H1 (cell line): ENCODE measurements at regions not wholly inside any gene's neighbourhood (a gene's known extent, or its start where the extent isn't known, plus 50 kb on each side); places are given as distances from the start of the nearest gene placed in this dataset.

ENCODE experiments used
- CTCF ChIA-PET: fragments of 300-600 bp; sonication (Branson Sonifier 250); formaldehyde crosslinking; loops from one replicate; lab custom pipeline; 2021; ENCODE audit not compliant: partially characterized antibody; lab: Charles Lee
- POLR2A ChIA-PET: fragments of 300-600 bp; sonication (Branson Sonifier 250); formaldehyde crosslinking; loops from one replicate; lab custom pipeline; 2021; ENCODE audit warnings: inconsistent platforms; ENCODE audit not compliant: partially characterized antibody; lab: Charles Lee
- DNase-seq, 2 experiments: peaks; one replicate each; pipeline versions ENCODE4 v3.0.0 to v3.0.0-alpha.2; 2010 to 2022; ENCODE audit warnings: low spot score in 2 of 2, low read depth in 1 of 2, mixed read lengths in 1 of 2
- FAIRE-seq: peaks from 2 replicates; lab custom pipeline; 2011; peaks lifted over from hg19 to GRCh38; lab: Jason Lieb, UNC
- H2AFZ ChIP-seq: 2 replicates; pipeline ENCODE4 v1.8.1; 2012; ENCODE audit warnings: low read length, inconsistent platforms
- H2AK5ac ChIP-seq: 2 replicates; pipeline ENCODE4 v1.6.1; 2013; ENCODE audit warnings: low read depth, low read length
- H2BK120ac ChIP-seq: replicated peaks from 2 replicates; pipeline ENCODE3; 2013; ENCODE audit warnings: low read depth, low read length, inconsistent platforms
- H2BK12ac ChIP-seq: 2 replicates; pipeline ENCODE4 v1.6.1; 2013; ENCODE audit warnings: low read depth, low read length
- H2BK15ac ChIP-seq: 2 replicates; pipeline ENCODE4 v1.6.1; 2013; ENCODE audit warnings: low read length
- H2BK20ac ChIP-seq: 2 replicates; pipeline ENCODE4 v1.6.1; 2013; ENCODE audit warnings: low read length
- H2BK5ac ChIP-seq: 2 replicates; pipeline ENCODE4 v1.6.1; 2013; ENCODE audit warnings: low read depth, low read length
- H3K14ac ChIP-seq: 2 replicates; pipeline ENCODE4 v1.6.1; 2013; ENCODE audit warnings: inconsistent platforms; ENCODE audit not compliant: insufficient read length
- H3K18ac ChIP-seq: 2 replicates; pipeline ENCODE4 v1.6.1; 2013; ENCODE audit warnings: low read length; ENCODE audit errors: extremely low read depth
- H3K23ac ChIP-seq: 2 replicates; pipeline ENCODE4 v1.6.1; 2013; ENCODE audit warnings: inconsistent platforms; ENCODE audit not compliant: insufficient read length
- H3K23me2 ChIP-seq: 2 replicates; pipeline ENCODE4 v1.6.1; 2013; ENCODE audit warnings: low read depth, low read length
- H3K27ac ChIP-seq: 2 replicates; pipeline ENCODE4 v1.6.1; 2011; ENCODE audit warnings: low read depth, low read length, inconsistent platforms
- H3K27me3 ChIP-seq, 4 experiments: replicated peaks in 1 of 4; 1 replicate in 1 of 4; 2 replicates in 3 of 4; pipeline versions ENCODE4 v1.6.1 to v1.8.1; 2011 to 2013; ENCODE audit warnings: low read length in 3 of 4, mild to moderate bottlenecking in 3 of 4, inconsistent platforms in 2 of 4, mixed read lengths in 2 of 4, moderate library complexity in 1 of 4; ENCODE audit not compliant: control insufficient read depth in 3 of 4, insufficient read depth in 3 of 4; ENCODE audit errors: extremely low read depth in 1 of 4
- H3K36me3 ChIP-seq, 4 experiments: 2 replicates each; pipeline versions ENCODE4 v1.6.1 to v1.8.1; 2011 to 2013; ENCODE audit warnings: mild to moderate bottlenecking in 4 of 4, low read length in 3 of 4, moderate library complexity in 2 of 4, control low read depth in 1 of 4, inconsistent platforms in 1 of 4; ENCODE audit not compliant: insufficient read depth in 4 of 4, control insufficient read depth in 2 of 4
- H3K4ac ChIP-seq: replicated peaks from 2 replicates; pipeline ENCODE3; 2013; ENCODE audit warnings: low read length, low read depth, mixed read lengths, inconsistent platforms; ENCODE audit not compliant: insufficient read length
- H3K4me1 ChIP-seq, 4 experiments: replicated peaks in 1 of 4; 1 replicate in 1 of 4; 2 replicates in 3 of 4; pipeline versions ENCODE4 v1.6.1 to v1.8.1; 2011 to 2013; ENCODE audit warnings: low read length in 3 of 4, inconsistent platforms in 2 of 4, mixed read lengths in 1 of 4; ENCODE audit not compliant: insufficient read depth in 4 of 4, control insufficient read depth in 3 of 4
- H3K4me2 ChIP-seq, 2 experiments: 2 replicates each; pipeline versions ENCODE4 v1.6.1 to v1.8.1; 2011 to 2013; ENCODE audit warnings: low read depth in 2 of 2, low read length in 2 of 2, control low read depth in 1 of 2, inconsistent platforms in 1 of 2, mild to moderate bottlenecking in 1 of 2; ENCODE audit not compliant: insufficient read depth in 1 of 2
- H3K4me3 ChIP-seq, 4 experiments: fragments of 200-600, 300-600 bp in 1 of 4; sonication (generic), shearing (Covaris generic), sonication (Bioruptor Twin) in 1 of 4; 2 replicates each; pipeline versions ENCODE4 v1.5.1 to v1.8.1; 2011 to 2016; ENCODE audit warnings: low read length in 4 of 4, low read depth in 3 of 4, control low read depth in 2 of 4, inconsistent platforms in 2 of 4, mild to moderate bottlenecking in 2 of 4, mixed read lengths in 1 of 4, moderate library complexity in 1 of 4; ENCODE audit not compliant: insufficient read depth in 2 of 4; ENCODE audit errors: extremely low read depth in 1 of 4
- H3K56ac ChIP-seq: replicated peaks from 2 replicates; pipeline ENCODE3; 2013; ENCODE audit warnings: low read depth, mild to moderate bottlenecking, mixed read lengths, low read length, inconsistent platforms; ENCODE audit not compliant: insufficient read length
- H3K79me1 ChIP-seq: 2 replicates; pipeline ENCODE4 v1.6.1; 2013; ENCODE audit warnings: low read depth, low read length, control low read depth
- H3K79me2 ChIP-seq, 2 experiments: 2 replicates each; pipeline versions ENCODE4 v1.6.1 to v1.8.1; 2012 to 2013; ENCODE audit warnings: low read length in 2 of 2, mild to moderate bottlenecking in 2 of 2, inconsistent platforms in 1 of 2; ENCODE audit not compliant: insufficient read depth in 2 of 2, control insufficient read depth in 1 of 2
- H3K9ac ChIP-seq, 4 experiments: replicated peaks in 1 of 4; 1 replicate in 1 of 4; 2 replicates in 3 of 4; pipeline versions ENCODE4 v1.6.1 to v1.8.1; 2011 to 2013; ENCODE audit warnings: low read depth in 3 of 4, low read length in 3 of 4, control low read depth in 2 of 4, mild to moderate bottlenecking in 2 of 4, moderate library complexity in 2 of 4, inconsistent platforms in 1 of 4; ENCODE audit errors: extremely low read depth in 1 of 4
- H3K9me3 ChIP-seq, 2 experiments: 2 replicates each; pipeline versions ENCODE4 v1.6.1 to v1.8.1; 2012 to 2013; ENCODE audit warnings: mild to moderate bottlenecking in 2 of 2, moderate library complexity in 2 of 2, control low read depth in 1 of 2, inconsistent platforms in 1 of 2, low read depth in 1 of 2, low read length in 1 of 2, mixed read lengths in 1 of 2; ENCODE audit not compliant: insufficient read depth in 2 of 2
- H4K20me1 ChIP-seq, 2 experiments: replicated peaks in 1 of 2; 2 replicates each; pipeline versions ENCODE3 to v1.8.1; 2011 to 2013; ENCODE audit warnings: inconsistent platforms in 2 of 2, low read length in 2 of 2, mild to moderate bottlenecking in 1 of 2; ENCODE audit not compliant: insufficient read depth in 2 of 2, control insufficient read depth in 1 of 2
- H4K5ac ChIP-seq: 2 replicates; pipeline ENCODE4 v1.6.1; 2013; ENCODE audit warnings: low read length, low read depth, mixed read lengths, inconsistent platforms; ENCODE audit not compliant: insufficient read length
- H4K8ac ChIP-seq: 2 replicates; pipeline ENCODE4 v1.8.0; 2013; ENCODE audit warnings: mild to moderate bottlenecking, moderate library complexity, low read length, inconsistent platforms; ENCODE audit not compliant: insufficient read depth; ENCODE audit errors: extremely low read depth
- H4K91ac ChIP-seq: replicated peaks from 2 replicates; pipeline ENCODE3; 2013; ENCODE audit warnings: low read length, mixed read lengths, inconsistent platforms; ENCODE audit not compliant: insufficient read length
- CTBP2 ChIP-seq: IDR thresholded peaks from 2 replicates; pipeline ENCODE4 v1.7.0; 2011; ENCODE audit warnings: borderline replicate concordance, mild to moderate bottlenecking, moderate library complexity, mixed read lengths, low read length; ENCODE audit not compliant: insufficient read depth, insufficient read length
- GABPA ChIP-seq: IDR thresholded peaks from 2 replicates; pipeline ENCODE4 v1.6.1; 2011; ENCODE audit warnings: mild to moderate bottlenecking, low read length, moderate library complexity, borderline replicate concordance; ENCODE audit not compliant: insufficient read depth
- RAD21 ChIP-seq, 2 experiments: IDR thresholded peaks in 1 of 2; conservative IDR thresholded peaks in 1 of 2; 2 replicates each; pipeline ENCODE4 v1.6.1; 2011; ENCODE audit warnings: low read depth in 2 of 2, low read length in 2 of 2, improper control_type of control experiment in 1 of 2, inconsistent platforms in 1 of 2, mild to moderate bottlenecking in 1 of 2, moderate library complexity in 1 of 2
- RNF2 ChIP-seq: fragments of 200-900, 300-1000 bp; sonication (generic); IDR thresholded peaks from 2 replicates; pipeline ENCODE4 v1.7.1; 2016; ENCODE audit warnings: borderline replicate concordance, low read depth, mild to moderate bottlenecking, antibody characterized with exemption, low read length; ENCODE audit not compliant: poor library complexity, severe bottlenecking; ENCODE audit errors: missing control alignments
- SRF ChIP-seq: IDR thresholded peaks from 2 replicates; pipeline ENCODE4 v1.6.1; 2011; ENCODE audit warnings: mild to moderate bottlenecking, low read depth, low read length, moderate library complexity
- YY1 ChIP-seq: IDR thresholded peaks from 2 replicates; pipeline ENCODE4 v1.6.1; 2011; ENCODE audit warnings: low read depth, mild to moderate bottlenecking, low read length
- WGBS, 2 experiments: shearing (Covaris generic) in 1 of 2; methylation state at CpG; one replicate each; pipeline versions ENCODE4 v1.1.6 to v1.1.7; 2013 to 2015; ENCODE audit warnings: low lambda C conversion rate in 2 of 2, mixed read lengths in 2 of 2, inconsistent platforms in 1 of 2, low coverage in 1 of 2, missing lambda C conversion rate in 1 of 2; ENCODE audit not compliant: insufficient replicate concordance in 2 of 2, insufficient coverage in 1 of 2, insufficient read length in 1 of 2; ENCODE audit errors: extremely low coverage in 1 of 2, missing lambda C conversion rate in 1 of 2; 5-methylcytosine and 5-hydroxymethylcytosine counted together
- TF ChIP-seq, protein P1 (sequence below), 3 experiments: IDR thresholded peaks; 1 replicate in 2 of 3; 2 replicates in 1 of 3; pipeline versions ENCODE4 v1.5.1 to v1.6.1; 2011; ENCODE audit warnings: low read length in 3 of 3, mild to moderate bottlenecking in 3 of 3, inconsistent platforms in 2 of 3, low read depth in 1 of 3, moderate library complexity in 1 of 3; ENCODE audit not compliant: insufficient read depth in 1 of 3; ENCODE audit errors: control extremely low read depth in 1 of 3

GRCh38 chr1:165114022-165114888, 242.3 kb downstream of the LMX1A start:
- H2BK5ac ChIP-seq = no peak overlapping the region
- H3K4me2 ChIP-seq = no peak overlapping the region
- no peaks in the 10 kb centered on the region for H3K9me3 ChIP-seq
- no peak overlapping the region for H3K18ac ChIP-seq
- no peaks in the 10 kb centered on the region for H3K36me3 ChIP-seq
- H3K4ac ChIP-seq = no peak overlapping the region
- H2BK120ac ChIP-seq = no peak overlapping the region
- no peak overlapping the region for H3K9ac ChIP-seq
- no peaks in the 10 kb centered on the region for H3K79me1 ChIP-seq
- CTCF ChIA-PET = interaction anchor here (0.6 to 3.2 kb wide), 18 partner anchors 10 to 278 kb away, joined by 3 to 19 read pairs (median 4); no protein-coding TSS in a partner anchor
- no peak overlapping the region for H2BK12ac ChIP-seq
- H3K27me3 ChIP-seq = peaks cover 20 to 42% (median 29%) of the 10 kb centered on the region in 4 experiments
- POLR2A ChIA-PET = no interaction called here
- no peak overlapping the region for H2BK20ac ChIP-seq
- H4K8ac ChIP-seq = no peak overlapping the region
- no peak overlapping the region for H3K23ac ChIP-seq
- peaks cover 4% of the 10 kb centered on the region; the same call in 1 of the 2 replicates for H3K23me2 ChIP-seq
- no peak overlapping the region for H2BK15ac ChIP-seq
- no peak overlapping the region for H2AK5ac ChIP-seq
- TF ChIP-seq SRF = peak; percentile 75; the same call in 1 of the 2 replicates
- no peak for TF ChIP-seq GABPA
- no peak for TF ChIP-seq RNF2
- TF ChIP-seq CTBP2 = no peak
- TF ChIP-seq, protein P1, sequence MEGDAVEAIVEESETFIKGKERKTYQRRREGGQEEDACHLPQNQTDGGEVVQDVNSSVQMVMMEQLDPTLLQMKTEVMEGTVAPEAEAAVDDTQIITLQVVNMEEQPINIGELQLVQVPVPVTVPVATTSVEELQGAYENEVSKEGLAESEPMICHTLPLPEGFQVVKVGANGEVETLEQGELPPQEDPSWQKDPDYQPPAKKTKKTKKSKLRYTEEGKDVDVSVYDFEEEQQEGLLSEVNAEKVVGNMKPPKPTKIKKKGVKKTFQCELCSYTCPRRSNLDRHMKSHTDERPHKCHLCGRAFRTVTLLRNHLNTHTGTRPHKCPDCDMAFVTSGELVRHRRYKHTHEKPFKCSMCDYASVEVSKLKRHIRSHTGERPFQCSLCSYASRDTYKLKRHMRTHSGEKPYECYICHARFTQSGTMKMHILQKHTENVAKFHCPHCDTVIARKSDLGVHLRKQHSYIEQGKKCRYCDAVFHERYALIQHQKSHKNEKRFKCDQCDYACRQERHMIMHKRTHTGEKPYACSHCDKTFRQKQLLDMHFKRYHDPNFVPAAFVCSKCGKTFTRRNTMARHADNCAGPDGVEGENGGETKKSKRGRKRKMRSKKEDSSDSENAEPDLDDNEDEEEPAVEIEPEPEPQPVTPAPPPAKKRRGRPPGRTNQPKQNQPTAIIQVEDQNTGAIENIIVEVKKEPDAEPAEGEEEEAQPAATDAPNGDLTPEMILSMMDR (IDR thresholded peaks at IDR 0.05; ENCODE audit: control extremely low read depth in 1 of 3, insufficient read depth in 1 of 3, low read depth in 1 of 3, low read length in 3 of 3) = peak in 2 of 3 experiments; percentile 72; a peak in 3 of 4 replicates
- peak; percentile 81 to 88 for TF ChIP-seq RAD21 (IDR thresholded peaks at IDR 0.05 in 1 of 2, conservative IDR thresholded peaks at IDR 0.05 in 1 of 2; ENCODE audit: low read depth in 2 of 2, low read length in 2 of 2)
- TF ChIP-seq YY1 = peak; percentile 16; the same call in 1 of the 2 replicates
- no peaks in the 10 kb centered on the region for H3K79me2 ChIP-seq
- DNase-seq (peak; percentile 47 to 84), FAIRE-seq (peak; percentile 85)
- H4K5ac ChIP-seq = no peak overlapping the region
- 33% methylated on average over 14 of the region's 14 CpGs; no CpG with 5 or more reads in 1 of the 2 experiments for WGBS, 2 experiments
- H3K27ac ChIP-seq = no peak overlapping the region
- no peak overlapping the region for H4K91ac ChIP-seq
- peaks cover 1 to 2% of the 10 kb centered on the region in 2 experiments for H4K20me1 ChIP-seq
- H3K4me3 ChIP-seq = no peak overlapping the region
- H3K56ac ChIP-seq = no peak overlapping the region
- H2AFZ ChIP-seq = no peak overlapping the region; the same call in 1 of the 2 replicates
- no peak overlapping the region for H3K14ac ChIP-seq
- peaks cover 0 to 7% (median 3%) of the 10 kb centered on the region in 4 experiments; a peak in 4 of 7 replicates for H3K4me1 ChIP-seq
